Heart left ventricle (tissue), 16 donors: ENCODE measurements at regions not wholly inside any gene's neighbourhood (a gene's known extent, or its start where the extent isn't known, plus 50 kb on each side); places are given as distances from the start of the nearest gene placed in this dataset.

Experiments
- ATAC-seq, 4 donors: fragments of 200-7000 bp; cut with Tn5 transposase; one replicate each; pipeline ENCODE4 v1.9.1; 2020 to 2022; ENCODE audit warnings: moderate library complexity in 4 of 4, mild to moderate bottlenecking in 3 of 4, moderate number of reproducible peaks in 1 of 4
- DNase-seq, 5 donors: peaks; one replicate each; pipeline ENCODE4 v3.0.0-alpha.2; 2020
- H3K27ac ChIP-seq, 12 donors: fragments of 200-600 bp; sonication (generic) in 4 of 12; one replicate each; pipeline versions ENCODE4 v1.5.0 to v1.8.0; 2016 to 2022; ENCODE audit warnings: mild to moderate bottlenecking in 2 of 12
- H3K27me3 ChIP-seq, 9 donors: fragments of 200-600 bp; sonication (generic) in 2 of 9; one replicate each; pipeline versions ENCODE4 v1.5.1 to v1.8.0; 2016 to 2022; ENCODE audit warnings: mild to moderate bottlenecking in 3 of 9
- H3K36me3 ChIP-seq, 9 donors: fragments of 200-600 bp; sonication (generic) in 2 of 9; one replicate each; pipeline versions ENCODE4 v1.5.0 to v1.8.0; 2018 to 2022; ENCODE audit warnings: mild to moderate bottlenecking in 2 of 9
- H3K4me1 ChIP-seq, 12 donors: fragments of 200-600 bp; sonication (generic) in 4 of 12; one replicate each; pipeline versions ENCODE4 v1.5.0 to v1.8.0; 2016 to 2022; ENCODE audit warnings: mild to moderate bottlenecking in 3 of 12
- H3K4me3 ChIP-seq, 12 donors: fragments of 200-600 bp; sonication (generic) in 4 of 12; one replicate each; pipeline versions ENCODE4 v1.5.0 to v1.8.0; 2017 to 2022; ENCODE audit warnings: mild to moderate bottlenecking in 9 of 12, moderate library complexity in 4 of 12
- H3K9me3 ChIP-seq, 12 donors: fragments of 200-600 bp; sonication (generic) in 4 of 12; one replicate each; pipeline versions ENCODE4 v1.5.0 to v1.8.0; 2016 to 2022; ENCODE audit warnings: mild to moderate bottlenecking in 1 of 12
- POLR2A ChIP-seq, 2 donors: fragments of 450-650 bp; IDR thresholded peaks; one replicate each; pipeline ENCODE4 v1.6.1; 2017; ENCODE audit warnings: antibody characterized with exemption in 2 of 2, mild to moderate bottlenecking in 2 of 2, moderate library complexity in 2 of 2
- WGBS, 4 donors: extraction: QIAGEN DNeasy Blood & Tissue Kit in 2 of 4; methylation state at CpG; one replicate each; pipeline versions ENCODE4 v1.1.5 to v1.1.7; 2013 to 2018; 5-methylcytosine and 5-hydroxymethylcytosine counted together
- intact Hi-C, 10 donors: fragments of 100-400 bp; cut with DNase I; formaldehyde crosslinking; loops; one replicate each; pipeline versions ENCODE4 v1.11.1 to v1.14.2; 2022
- TF ChIP-seq, protein P1 (sequence below), 12 donors: fragments of 200-600 bp; sonication (generic) in 4 of 12; IDR thresholded peaks; one replicate each; pipeline versions ENCODE4 v1.5.0 to v1.8.0; 2018 to 2022; ENCODE audit warnings: antibody characterized with exemption in 12 of 12, mild to moderate bottlenecking in 5 of 12
- donor health status: ischemic (EF 13 %, LVEDD 7.1; RV severe dilation, severe dysfunction).
- donor health status: healthy with polysubstance abuse.
- donor health status: DM: no; HTN: yes; CAD: no.
- donor health status: DM: no; HTN: no; CAD: no.
- donor health status: ischemic (EF 25% LVEDD 6.9; RV normal size, moderate dysfunction).
- donor health status: ischemic (EF 25% LVEDD 5.7; RV mildly dilated, moderate dysfunction).
- donor health status: healthy.
- donor health status: DM: yes; HTN: yes; CAD: no.
- donor health status: ischemic (EF 35%, LVEDD 5.7; RV mildly dilated, moderate dysfunction).
- donor health status: nonischemic (EF 11% LVEDD 7.7; RV severe dilation, severe dysfunction).
- donor health status: DM: yes; HTN: yes; CAD: no.
- donor health status: PGD.
- donor health status: ischemic (EF 29% LVEDD 5.4; RV normal size, mild dysfunction).
- donor health status: nonischemic (EF 23%, LVEDD 6.1; RV moderate dilation, normal function).

DNA sequence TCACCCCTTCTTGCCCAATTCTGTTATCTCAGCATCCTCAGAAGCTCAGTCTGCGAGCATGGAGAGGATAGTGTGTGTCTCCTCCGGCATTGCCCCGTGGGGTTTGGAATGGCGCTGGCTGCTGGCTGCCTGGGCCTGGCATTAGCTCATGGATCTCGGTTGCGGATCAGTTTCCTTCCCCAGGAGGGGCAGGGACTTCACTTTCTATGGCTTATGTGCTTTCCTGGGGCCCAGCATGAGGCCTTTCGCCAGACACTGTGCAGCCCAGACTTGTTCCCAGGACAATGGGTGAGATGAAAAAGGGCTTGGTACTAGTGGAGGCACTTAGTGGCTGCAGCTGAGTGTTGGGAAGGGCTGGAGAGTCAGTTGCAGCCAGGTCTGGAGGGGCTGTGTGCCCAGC, 143.3 kb downstream of the GLI2 start:
- no peak for ATAC-seq
- DNase-seq, result peak in 1 of 5 donors; percentile 18
- TF ChIP-seq, protein P1, sequence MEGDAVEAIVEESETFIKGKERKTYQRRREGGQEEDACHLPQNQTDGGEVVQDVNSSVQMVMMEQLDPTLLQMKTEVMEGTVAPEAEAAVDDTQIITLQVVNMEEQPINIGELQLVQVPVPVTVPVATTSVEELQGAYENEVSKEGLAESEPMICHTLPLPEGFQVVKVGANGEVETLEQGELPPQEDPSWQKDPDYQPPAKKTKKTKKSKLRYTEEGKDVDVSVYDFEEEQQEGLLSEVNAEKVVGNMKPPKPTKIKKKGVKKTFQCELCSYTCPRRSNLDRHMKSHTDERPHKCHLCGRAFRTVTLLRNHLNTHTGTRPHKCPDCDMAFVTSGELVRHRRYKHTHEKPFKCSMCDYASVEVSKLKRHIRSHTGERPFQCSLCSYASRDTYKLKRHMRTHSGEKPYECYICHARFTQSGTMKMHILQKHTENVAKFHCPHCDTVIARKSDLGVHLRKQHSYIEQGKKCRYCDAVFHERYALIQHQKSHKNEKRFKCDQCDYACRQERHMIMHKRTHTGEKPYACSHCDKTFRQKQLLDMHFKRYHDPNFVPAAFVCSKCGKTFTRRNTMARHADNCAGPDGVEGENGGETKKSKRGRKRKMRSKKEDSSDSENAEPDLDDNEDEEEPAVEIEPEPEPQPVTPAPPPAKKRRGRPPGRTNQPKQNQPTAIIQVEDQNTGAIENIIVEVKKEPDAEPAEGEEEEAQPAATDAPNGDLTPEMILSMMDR (IDR thresholded peaks at IDR 0.05), result no peak
- TF ChIP-seq POLR2A (IDR thresholded peaks at IDR 0.05), result no peak

GRCh38 chr2:120879431-120880295, 144.0 kb downstream of the GLI2 start:
- DNase-seq, result peak in 1 of 5 donors; percentile 13
- Histone ChIP-seq H3K4me1 (peaks cover 0 to 24% (median 0%) of the 10 kb centered on the region in 12 donors), H3K36me3 (no peaks in the 10 kb centered on the region), H3K27me3 (no peaks in the 10 kb centered on the region), H3K9me3 (no peaks in the 10 kb centered on the region), H3K27ac (no peak overlapping the region), H3K4me3 (no peak overlapping the region)
- TF ChIP-seq, protein P1 (IDR thresholded peaks at IDR 0.05), result no peak
- TF ChIP-seq POLR2A (IDR thresholded peaks at IDR 0.05), result no peak
- no peak for ATAC-seq
- intact Hi-C loops, result no loop called here
- 73 to 82% (median 79%) methylated on average over 21 to 24 of the region's 24 CpGs for WGBS, 4 donors

More for the DNA sequence above, 143.3 kb downstream of the GLI2 start:
- Histone ChIP-seq H3K27ac (no peak overlapping the region), H3K9me3 (no peaks in the 10 kb centered on the region), H3K27me3 (no peaks in the 10 kb centered on the region), H3K36me3 (no peaks in the 10 kb centered on the region), H3K4me3 (no peak overlapping the region), H3K4me1 (peaks cover 0 to 28% (median 0%) of the 10 kb centered on the region in 12 donors)
- intact Hi-C loops, result no loop called here
- WGBS, 4 donors, result 73 to 83% (median 76%) methylated on average over 7 of the region's 7 CpGs

DNA sequence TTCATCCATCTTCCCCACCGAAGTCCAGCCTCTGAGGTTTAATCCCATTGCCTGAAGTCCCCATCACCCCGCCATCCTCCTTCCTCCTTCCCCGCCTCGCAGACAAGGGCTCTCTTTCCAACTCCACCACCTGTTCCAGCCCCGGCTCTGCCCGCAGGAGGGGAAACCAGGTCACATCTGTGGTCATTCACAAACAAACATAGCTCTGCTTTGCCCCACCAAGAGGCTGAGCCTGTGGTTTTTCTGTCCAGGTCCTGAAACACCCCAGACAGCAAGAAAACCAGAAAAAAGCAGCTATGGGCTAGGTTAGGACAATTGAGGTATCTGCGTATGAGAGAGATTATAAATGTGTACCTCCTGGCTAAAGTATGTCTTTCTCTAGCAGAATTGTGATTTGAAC, 144.7 kb downstream of the GLI2 start:
- H3K27ac ChIP-seq, result no peak overlapping the region
- no peaks in the 10 kb centered on the region for H3K27me3 ChIP-seq
- TF ChIP-seq, protein P1 (IDR thresholded peaks at IDR 0.05), result no peak
- no peak for TF ChIP-seq POLR2A (IDR thresholded peaks at IDR 0.05)
- intact Hi-C loops, result no loop called here
- WGBS, 4 donors, result 74 to 82% (median 79%) methylated on average over 7 of the region's 7 CpGs
- no peaks in the 10 kb centered on the region for H3K9me3 ChIP-seq
- no peaks in the 10 kb centered on the region for H3K36me3 ChIP-seq
- ATAC-seq (no peak), DNase-seq (peak in 1 of 5 donors; percentile 0)
- H3K4me1 ChIP-seq, result peaks cover 0 to 17% (median 0%) of the 10 kb centered on the region in 12 donors
- no peak overlapping the region for H3K4me3 ChIP-seq

- Histone ChIP-seq H3K27ac (no peak overlapping the region), H3K4me3 (no peak overlapping the region), H3K9me3 (no peaks in the 10 kb centered on the region), H3K36me3 (no peaks in the 10 kb centered on the region), H3K27me3 (no peaks in the 10 kb centered on the region), H3K4me1 (peaks cover 0 to 17% (median 0%) of the 10 kb centered on the region in 12 donors)
- intact Hi-C loops, result no loop called here
- peak in 3 of 5 donors; percentile 32 to 52 (median 40) for DNase-seq
- no peak for TF ChIP-seq POLR2A (IDR thresholded peaks at IDR 0.05)
- TF ChIP-seq, protein P1 (IDR thresholded peaks at IDR 0.05), result no peak
- 51 to 63% (median 57%) methylated on average over 16 to 21 of the region's 21 CpGs for WGBS, 4 donors
- ATAC-seq, result peak in 3 of 4 donors; percentile 35 to 65 (median 62)
Measured at GRCh38 chr2:120881981-120882788, 146.5 kb downstream of the GLI2 start.
